ENCODE measurements at regions not wholly inside any gene's neighbourhood (a gene's known extent, or its start where the extent isn't known, plus 50 kb on each side); places are given as distances from the start of the nearest gene placed in this dataset.

- DNase-seq (ENCODE audit: low read depth): no peak
- TF ChIP-seq CTCF (conservative IDR thresholded peaks at IDR 0.05; ENCODE audit: low read depth, low read length): no peak
- H3K4me3 ChIP-seq (ENCODE audit: low read length): no peak overlapping the region
Measured at GRCh38 chr6:87784051-87784450, 82.0 kb upstream of the AKIRIN2 start.

GRCh38 chr6:87779542-87779941 is 77.5 kb upstream of the AKIRIN2 start:
- no peak for DNase-seq (ENCODE audit: low read depth)
- TF ChIP-seq CTCF (conservative IDR thresholded peaks at IDR 0.05; ENCODE audit: low read depth, low read length): no peak
- H3K4me3 ChIP-seq (ENCODE audit: low read length): no peak overlapping the region

GRCh38 chr6:87772597-87773530 is 70.8 kb upstream of the AKIRIN2 start:
- DNase-seq (ENCODE audit: low read depth): no peak
- H3K4me3 ChIP-seq (ENCODE audit: low read length): no peak overlapping the region
- no peak for TF ChIP-seq CTCF (conservative IDR thresholded peaks at IDR 0.05; ENCODE audit: low read depth, low read length)

- DNase-seq (ENCODE audit: low read depth): no peak
- TF ChIP-seq CTCF (conservative IDR thresholded peaks at IDR 0.05; ENCODE audit: low read depth, low read length): no peak
Measured at GRCh38 chr6:87767478-87767877, 65.4 kb upstream of the AKIRIN2 start.

GRCh38 chr6:87766211-87766610 is 64.2 kb upstream of the AKIRIN2 start:
- DNase-seq (ENCODE audit: low read depth): no peak
- no peak overlapping the region for H3K4me3 ChIP-seq (ENCODE audit: low read length)
- no peak for TF ChIP-seq CTCF (conservative IDR thresholded peaks at IDR 0.05; ENCODE audit: low read depth, low read length)

More at GRCh38 chr6:87767478-87767877, 65.4 kb upstream of the AKIRIN2 start:
- H3K4me3 ChIP-seq (ENCODE audit: low read length): no peak overlapping the region

- TF ChIP-seq CTCF (conservative IDR thresholded peaks at IDR 0.05; ENCODE audit: low read depth, low read length): no peak
- no peak for DNase-seq (ENCODE audit: low read depth)
- no peak overlapping the region for H3K4me3 ChIP-seq (ENCODE audit: low read length)
Measured at GRCh38 chr6:87763901-87764300, 61.9 kb upstream of the AKIRIN2 start.

- TF ChIP-seq CTCF (conservative IDR thresholded peaks at IDR 0.05; ENCODE audit: low read depth, low read length): no peak
- no peak overlapping the region for H3K4me3 ChIP-seq (ENCODE audit: low read length)
Measured at GRCh38 chr6:87763276-87763675, 61.2 kb upstream of the AKIRIN2 start.

More at GRCh38 chr6:87763276-87763675, 61.2 kb upstream of the AKIRIN2 start:
- DNase-seq (ENCODE audit: low read depth): no peak
